ENCODE measurements at regions not wholly inside any gene's neighbourhood (a gene's known extent, or its start where the extent isn't known, plus 50 kb on each side); places are given as distances from the start of the nearest gene placed in this dataset.
"Not testable (repeated sequence)": the region's sequence is repeated elsewhere in the genome, so short reads cannot be mapped to it uniquely, and the experiment has no call there.

GRCh38 chr14:56990991-56991627 lies 180.8 kb upstream of the OTX2 start:
- not testable (repeated sequence) for DNase-seq

- no peak for DNase-seq
Measured at GRCh38 chr14:56989359-56989758, 179.1 kb upstream of the OTX2 start.

- DNase-seq, result no peak
Measured at GRCh38 chr14:56979936-56980335, 169.7 kb upstream of the OTX2 start.

GRCh38 chr14:56976211-56976610 lies 165.9 kb upstream of the OTX2 start:
- no peak for DNase-seq

GRCh38 chr14:56975521-56975920 lies 165.2 kb upstream of the OTX2 start:
- DNase-seq, result no peak

GRCh38 chr14:56972948-56973347 lies 162.7 kb upstream of the OTX2 start:
- DNase-seq, result no peak

- DNase-seq, result no peak
Measured at GRCh38 chr14:56964895-56965294, 154.6 kb upstream of the OTX2 start.

- no peak for DNase-seq
Measured at GRCh38 chr14:56963381-56963780, 153.1 kb upstream of the OTX2 start.

GRCh38 chr14:56962444-56963080 lies 152.3 kb upstream of the OTX2 start:
- no peak for DNase-seq

GRCh38 chr14:56959869-56960268 lies 149.6 kb upstream of the OTX2 start:
- no peak for DNase-seq

GRCh38 chr14:56959121-56959520 lies 148.8 kb upstream of the OTX2 start:
- no peak for DNase-seq

GRCh38 chr14:56956182-56956581 lies 145.9 kb upstream of the OTX2 start:
- no peak for DNase-seq

GRCh38 chr14:56955745-56956144 lies 145.5 kb upstream of the OTX2 start:
- no peak for DNase-seq

- no peak for DNase-seq
Measured at GRCh38 chr14:56953884-56954283, 143.6 kb upstream of the OTX2 start.

- no peak for DNase-seq
Measured at GRCh38 chr14:56952766-56953473, 142.6 kb upstream of the OTX2 start.

- no peak for DNase-seq
Measured at GRCh38 chr14:56949828-56950227, 139.5 kb upstream of the OTX2 start.

GRCh38 chr14:56945291-56945690 lies 135.0 kb upstream of the OTX2 start:
- DNase-seq, result no peak

- DNase-seq, result no peak
Measured at GRCh38 chr14:56944397-56944796, 134.1 kb upstream of the OTX2 start.

- DNase-seq, result no peak
Measured at GRCh38 chr14:56933446-56933845, 123.2 kb upstream of the OTX2 start.

- DNase-seq, result no peak
Measured at GRCh38 chr14:56918849-56919574, 108.7 kb upstream of the OTX2 start.

GRCh38 chr14:56905282-56905681 lies 95.0 kb upstream of the OTX2 start:
- no peak for DNase-seq

- DNase-seq, result no peak
Measured at GRCh38 chr14:56903304-56903969, 93.2 kb upstream of the OTX2 start.

GRCh38 chr14:56902385-56902784 lies 92.1 kb upstream of the OTX2 start:
- no peak for DNase-seq
